Mesendoderm (in vitro differentiated cells): ENCODE measurements at regions not wholly inside any gene's neighbourhood (a gene's known extent, or its start where the extent isn't known, plus 50 kb on each side); places are given as distances from the start of the nearest gene placed in this dataset.
"Not testable (repeated sequence)": the region's sequence is repeated elsewhere in the genome, so short reads cannot be mapped to it uniquely, and the experiment has no call there.

Source experiments
- DNase-seq: peaks from one replicate; pipeline ENCODE4 v3.0.0; 2013
- H2AK5ac ChIP-seq: 2 replicates; pipeline ENCODE4 v1.6.1; 2013; ENCODE audit warnings: low read length, inconsistent platforms
- H2BK120ac ChIP-seq: 2 replicates; pipeline ENCODE4 v1.6.1; 2013; ENCODE audit warnings: low read depth, mild to moderate bottlenecking, low read length, moderate library complexity, mixed read lengths
- H2BK15ac ChIP-seq: replicated peaks from 2 replicates; pipeline ENCODE4 v1.6.1; 2013; ENCODE audit warnings: low read depth, mild to moderate bottlenecking, moderate library complexity
- H2BK5ac ChIP-seq: 2 replicates; pipeline ENCODE4 v1.6.1; 2013; ENCODE audit warnings: low read length, inconsistent platforms
- H3K18ac ChIP-seq: 2 replicates; pipeline ENCODE4 v1.6.1; 2013; ENCODE audit warnings: mild to moderate bottlenecking, low read length, mixed read lengths
- H3K23ac ChIP-seq: one replicate; pipeline ENCODE4 v1.6.1; 2013; ENCODE audit warnings: low read length
- H3K27ac ChIP-seq: 2 replicates; pipeline ENCODE4 v1.5.1; 2013; ENCODE audit warnings: low read depth, mild to moderate bottlenecking, inconsistent platforms, low read length, moderate library complexity
- H3K27me3 ChIP-seq: 2 replicates; pipeline ENCODE4 v1.6.1; 2013; ENCODE audit warnings: low read length, control low read depth, mild to moderate bottlenecking, inconsistent platforms; ENCODE audit not compliant: insufficient read depth, poor library complexity
- H3K36me3 ChIP-seq: 2 replicates; pipeline ENCODE4 v1.6.1; 2013; ENCODE audit warnings: low read length, inconsistent platforms; ENCODE audit not compliant: control insufficient read depth, insufficient read depth
- H3K4ac ChIP-seq: one replicate; pipeline ENCODE4 v1.6.1; 2013; ENCODE audit warnings: low read depth, mild to moderate bottlenecking, low read length, moderate library complexity
- H3K4me1 ChIP-seq: 2 replicates; pipeline ENCODE4 v1.6.1; 2013; ENCODE audit warnings: low read depth, low read length, inconsistent platforms; ENCODE audit not compliant: control insufficient read depth
- H3K4me2 ChIP-seq: 2 replicates; pipeline ENCODE4 v1.6.1; 2013; ENCODE audit warnings: low read length
- H3K4me3 ChIP-seq: 2 replicates; pipeline ENCODE4 v1.5.1; 2013; ENCODE audit warnings: mild to moderate bottlenecking, low read length
- H3K56ac ChIP-seq: one replicate; pipeline ENCODE4 v1.6.1; 2013; ENCODE audit warnings: low read length
- H3K79me1 ChIP-seq: 2 replicates; pipeline ENCODE4 v1.6.1; 2013; ENCODE audit warnings: low read length, inconsistent platforms
- H3K79me2 ChIP-seq: 2 replicates; pipeline ENCODE4 v1.6.1; 2013; ENCODE audit warnings: mild to moderate bottlenecking, low read length; ENCODE audit not compliant: control insufficient read depth, insufficient read depth
- H3K9ac ChIP-seq: 2 replicates; pipeline ENCODE4 v1.6.1; 2013; ENCODE audit warnings: low read length, inconsistent platforms
- H4K5ac ChIP-seq: one replicate; pipeline ENCODE4 v1.6.1; 2013; ENCODE audit warnings: low read length
- H4K8ac ChIP-seq: one replicate; pipeline ENCODE4 v1.6.1; 2013; ENCODE audit warnings: low read depth, mild to moderate bottlenecking, control low read depth, low read length, moderate library complexity
- WGBS: extraction: QIAGEN DNeasy Blood & Tissue Kit; methylation state at CpG from one replicate; pipeline ENCODE4 v1.1.7; 2013; ENCODE audit warnings: low lambda C conversion rate, missing lambda C conversion rate; ENCODE audit not compliant: insufficient coverage; ENCODE audit errors: extremely low coverage; 5-methylcytosine and 5-hydroxymethylcytosine counted together

GRCh38 chr20:29308956-29309355, 1948.5 kb upstream of the DEFB115 start:
- H3K4me1 ChIP-seq, H2AK5ac ChIP-seq, H3K9ac ChIP-seq, H2BK5ac ChIP-seq, H4K5ac ChIP-seq, H3K56ac ChIP-seq, H3K79me1 ChIP-seq, H3K27me3 ChIP-seq, H3K79me2 ChIP-seq, H2BK15ac ChIP-seq, H3K18ac ChIP-seq, DNase-seq, H3K4me3 ChIP-seq, H3K27ac ChIP-seq, H2BK120ac ChIP-seq, H3K4me2 ChIP-seq, H4K8ac ChIP-seq, H3K4ac ChIP-seq, H3K36me3 ChIP-seq, H3K23ac ChIP-seq: not testable (repeated sequence)

DNA sequence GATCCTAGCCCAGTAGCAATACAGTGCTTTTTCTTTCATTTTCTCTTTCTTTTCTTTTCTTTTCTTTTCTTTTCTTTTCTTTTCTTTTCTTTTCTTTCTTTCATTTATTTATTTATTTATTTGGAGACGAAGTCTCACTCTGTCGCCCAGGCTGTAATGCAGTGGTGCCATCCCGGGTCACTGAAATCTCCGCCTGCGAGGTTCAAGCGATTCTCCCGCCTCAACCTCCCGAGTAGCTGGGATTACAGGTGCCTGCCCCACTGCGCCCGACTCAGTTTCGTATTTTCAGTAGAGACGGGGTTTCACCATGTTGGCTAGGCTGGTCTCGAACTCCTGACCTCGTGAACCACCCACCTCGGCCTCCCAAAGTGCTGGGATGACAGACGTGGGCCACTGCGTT, 1948.0 kb upstream of the DEFB115 start:
- H3K56ac ChIP-seq, H3K9ac ChIP-seq: not testable (repeated sequence)

DNA sequence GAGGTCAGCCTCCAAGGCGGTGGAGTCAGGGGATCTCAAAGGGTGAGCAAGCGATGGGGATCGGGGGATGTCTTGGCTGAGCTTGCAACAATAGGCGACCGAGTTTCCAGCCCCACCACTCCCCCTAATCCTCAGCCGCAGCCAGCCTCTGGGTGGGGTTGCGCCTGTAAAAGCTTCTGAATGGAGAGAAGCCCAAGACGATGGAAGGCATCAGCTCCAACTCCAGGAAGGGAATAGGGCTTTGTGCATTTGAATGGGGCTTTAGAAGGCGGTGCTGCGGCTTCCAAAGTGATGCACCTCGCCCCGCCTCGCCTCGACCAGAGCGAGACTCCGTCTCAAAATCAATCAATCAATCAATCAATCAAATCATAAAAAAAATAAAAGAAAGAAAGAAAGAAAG, 1946.4 kb upstream of the DEFB115 start:
- DNase-seq, H3K4ac ChIP-seq, H3K36me3 ChIP-seq, H3K27ac ChIP-seq, H4K8ac ChIP-seq, H3K79me2 ChIP-seq, H3K4me1 ChIP-seq, H3K23ac ChIP-seq, H3K56ac ChIP-seq, H2AK5ac ChIP-seq, H3K4me3 ChIP-seq, H2BK5ac ChIP-seq, H3K9ac ChIP-seq, H3K4me2 ChIP-seq, H2BK15ac ChIP-seq, H3K27me3 ChIP-seq, H4K5ac ChIP-seq, H3K18ac ChIP-seq, H2BK120ac ChIP-seq, H3K79me1 ChIP-seq: not testable (repeated sequence)
- no CpG with 5 or more reads among the region's 16 CpGs for whole genome bisulfite sequencing

More for the DNA sequence above, 1948.0 kb upstream of the DEFB115 start:
- not testable (repeated sequence) for H3K79me2 ChIP-seq, H2BK15ac ChIP-seq, H3K4me2 ChIP-seq, H3K4ac ChIP-seq, H3K79me1 ChIP-seq, H3K23ac ChIP-seq, H2BK120ac ChIP-seq, H3K4me1 ChIP-seq, H3K36me3 ChIP-seq, H3K27me3 ChIP-seq, H2BK5ac ChIP-seq, H3K27ac ChIP-seq, H3K18ac ChIP-seq, H3K4me3 ChIP-seq, H4K5ac ChIP-seq, H4K8ac ChIP-seq, DNase-seq, H2AK5ac ChIP-seq
- WGBS: no CpG with 5 or more reads among the region's 17 CpGs

DNA sequence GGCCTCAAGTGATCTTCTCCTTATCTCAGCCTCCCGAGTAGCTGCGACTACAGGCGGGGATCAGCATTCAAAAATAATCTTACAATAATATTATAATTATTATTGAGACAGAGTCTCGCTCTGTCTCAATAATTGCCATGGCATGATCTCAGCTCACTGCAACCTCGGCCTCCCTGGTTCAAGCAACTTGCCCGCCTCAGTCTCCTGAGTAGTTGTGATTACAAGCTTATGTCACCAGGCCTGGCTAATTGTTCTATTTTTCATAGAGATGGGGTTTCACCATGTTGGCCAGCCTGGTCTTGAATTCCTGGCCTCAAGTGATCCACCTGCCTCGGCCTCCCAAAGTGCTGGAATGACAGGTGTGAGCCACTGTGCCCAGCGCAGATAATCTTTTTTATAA, 1944.8 kb upstream of the DEFB115 start:
- H3K56ac ChIP-seq, H3K79me1 ChIP-seq, H3K79me2 ChIP-seq, H2AK5ac ChIP-seq, H2BK15ac ChIP-seq, H3K18ac ChIP-seq, H3K27me3 ChIP-seq, H3K4me1 ChIP-seq, H3K27ac ChIP-seq, DNase-seq, H2BK120ac ChIP-seq, H3K23ac ChIP-seq, H3K9ac ChIP-seq, H3K4me2 ChIP-seq, H3K4me3 ChIP-seq, H2BK5ac ChIP-seq, H4K8ac ChIP-seq, H4K5ac ChIP-seq, H3K4ac ChIP-seq, H3K36me3 ChIP-seq: not testable (repeated sequence)
- WGBS: no CpG with 5 or more reads among the region's 8 CpGs

GRCh38 chr20:29313481-29313880, 1944.0 kb upstream of the DEFB115 start:
- H3K4me3 ChIP-seq: no peak overlapping the region
- no peaks in the 10 kb centered on the region for H3K36me3 ChIP-seq
- H4K5ac ChIP-seq: no peak overlapping the region
- no peak overlapping the region for H3K4me2 ChIP-seq
- no peak overlapping the region for H4K8ac ChIP-seq
- H3K18ac ChIP-seq: no peak overlapping the region
- no CpG with 5 or more reads among the region's 18 CpGs for WGBS
- H3K56ac ChIP-seq: no peak overlapping the region
- no peak overlapping the region for H2BK5ac ChIP-seq
- no peak overlapping the region for H2AK5ac ChIP-seq
- H3K23ac ChIP-seq: no peak overlapping the region
- H2BK120ac ChIP-seq: no peak overlapping the region
- no peaks in the 10 kb centered on the region for H3K79me1 ChIP-seq
- H3K27me3 ChIP-seq: no peaks in the 10 kb centered on the region
- DNase-seq: no peak
- no peak overlapping the region for H3K9ac ChIP-seq
- H3K4me1 ChIP-seq: no peaks in the 10 kb centered on the region
- H3K27ac ChIP-seq: no peak overlapping the region
- H3K79me2 ChIP-seq: no peaks in the 10 kb centered on the region
- H2BK15ac ChIP-seq: no peak overlapping the region
- no peak overlapping the region for H3K4ac ChIP-seq

DNA sequence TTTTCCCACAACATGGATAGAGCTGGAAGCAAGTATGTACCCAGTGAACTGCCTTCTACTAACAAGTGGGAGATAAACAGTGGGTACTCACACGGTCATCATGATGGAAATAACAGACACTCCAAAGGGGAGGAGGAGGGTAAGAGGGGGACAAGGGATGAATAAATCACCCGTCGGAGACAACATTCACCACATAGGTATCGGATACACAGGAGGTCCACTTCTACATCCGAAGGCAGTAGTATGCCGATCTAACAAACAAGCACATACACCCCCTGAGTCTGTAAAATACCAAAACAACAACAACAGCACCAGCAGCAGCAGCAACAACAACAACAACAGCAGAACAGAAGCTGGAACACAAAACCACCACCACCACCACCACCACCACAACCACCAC, 1943.2 kb upstream of the DEFB115 start:
- no CpG with 5 or more reads among the region's 6 CpGs for WGBS
- H3K4me3 ChIP-seq: no peak overlapping the region

More for the DNA sequence above, 1943.2 kb upstream of the DEFB115 start:
- H2BK5ac ChIP-seq: no peak overlapping the region
- no peaks in the 10 kb centered on the region for H3K4me1 ChIP-seq
- no peak overlapping the region for H4K5ac ChIP-seq
- no peak overlapping the region for H4K8ac ChIP-seq
- H3K4ac ChIP-seq: no peak overlapping the region
- no peaks in the 10 kb centered on the region for H3K79me1 ChIP-seq
- no peaks in the 10 kb centered on the region for H3K27me3 ChIP-seq
- no peak overlapping the region for H3K9ac ChIP-seq
- no peak overlapping the region for H3K18ac ChIP-seq
- no peak for DNase-seq
- H2AK5ac ChIP-seq: no peak overlapping the region
- H3K79me2 ChIP-seq: no peaks in the 10 kb centered on the region
- H3K4me2 ChIP-seq: no peak overlapping the region
- no peak overlapping the region for H3K23ac ChIP-seq
- H2BK15ac ChIP-seq: no peak overlapping the region
- H3K36me3 ChIP-seq: no peaks in the 10 kb centered on the region
- no peak overlapping the region for H3K56ac ChIP-seq
- H3K27ac ChIP-seq: no peak overlapping the region
- no peak overlapping the region for H2BK120ac ChIP-seq
